Liver (tissue), 8 donors: ENCODE measurements at regions not wholly inside any gene's neighbourhood (a gene's known extent, or its start where the extent isn't known, plus 50 kb on each side); places are given as distances from the start of the nearest gene placed in this dataset.

Experiments
- DNase-seq: peaks from one replicate; pipeline ENCODE4 v3.0.0-alpha.2; 2017; ENCODE audit warnings: low spot score
- H3K27ac ChIP-seq, 2 donors: one replicate each; pipeline ENCODE4 v1.7.0; 2013; ENCODE audit warnings: inconsistent platforms in 2 of 2, low read length in 2 of 2, control low read depth in 1 of 2, low read depth in 1 of 2, mild to moderate bottlenecking in 1 of 2
- H3K27me3 ChIP-seq, 4 donors: one replicate each; pipeline versions ENCODE4 v1.6.1 to v1.7.0; 2013; ENCODE audit warnings: low read length in 3 of 4, inconsistent platforms in 1 of 4, mild to moderate bottlenecking in 1 of 4, moderate library complexity in 1 of 4; ENCODE audit not compliant: control insufficient read depth in 4 of 4, insufficient read depth in 4 of 4
- H3K36me3 ChIP-seq, 4 donors: one replicate each; pipeline versions ENCODE4 v1.6.1 to v1.7.0; 2013; ENCODE audit warnings: low read length in 3 of 4, mild to moderate bottlenecking in 3 of 4, low read depth in 1 of 4, moderate library complexity in 1 of 4; ENCODE audit not compliant: control insufficient read depth in 4 of 4, insufficient read depth in 3 of 4
- H3K4me1 ChIP-seq, 4 donors: one replicate each; pipeline versions ENCODE4 v1.6.1 to v1.7.0; 2013; ENCODE audit warnings: low read length in 3 of 4, mild to moderate bottlenecking in 3 of 4, moderate library complexity in 1 of 4; ENCODE audit not compliant: control insufficient read depth in 4 of 4, insufficient read depth in 4 of 4
- H3K4me3 ChIP-seq, 3 donors: one replicate each; pipeline versions ENCODE4 v1.6.1 to v1.7.0; 2013; ENCODE audit warnings: low read length in 3 of 3, control low read depth in 1 of 3, low read depth in 1 of 3, mild to moderate bottlenecking in 1 of 3
- H3K9ac ChIP-seq, 2 donors: one replicate each; pipeline ENCODE4 v1.7.0; 2013; ENCODE audit warnings: low read length in 2 of 2, mild to moderate bottlenecking in 2 of 2, moderate library complexity in 2 of 2, control low read depth in 1 of 2, low read depth in 1 of 2
- H3K9me3 ChIP-seq, 4 donors: one replicate each; pipeline versions ENCODE4 v1.6.1 to v1.7.0; 2013; ENCODE audit warnings: low read length in 3 of 4; ENCODE audit not compliant: control insufficient read depth in 4 of 4
- EGR1 ChIP-seq, 2 donors: IDR thresholded peaks; 2 replicates each; pipeline ENCODE4 v1.6.1; 2016 to 2018; ENCODE audit warnings: antibody characterized with exemption in 2 of 2, low read depth in 2 of 2
- FOXA1 ChIP-seq: IDR thresholded peaks from 2 replicates; pipeline ENCODE4 v1.6.1; 2016; ENCODE audit warnings: antibody characterized with exemption
- FOXA2 ChIP-seq: IDR thresholded peaks from 2 replicates; pipeline ENCODE4 v1.6.1; 2016; ENCODE audit warnings: antibody characterized with exemption
- GABPA ChIP-seq, 2 donors: IDR thresholded peaks in 1 of 2; conservative IDR thresholded peaks in 1 of 2; 2 replicates each; pipeline ENCODE4 v1.6.1; 2016; ENCODE audit warnings: antibody characterized with exemption in 2 of 2, mild to moderate bottlenecking in 1 of 2, moderate library complexity in 1 of 2
- HNF4A ChIP-seq, 2 donors: conservative IDR thresholded peaks; 2 replicates each; pipeline ENCODE4 v1.6.1; 2016; ENCODE audit warnings: antibody characterized with exemption in 2 of 2, mild to moderate bottlenecking in 2 of 2
- HNF4G ChIP-seq: IDR thresholded peaks from 2 replicates; pipeline ENCODE4 v1.6.1; 2016; ENCODE audit warnings: antibody characterized with exemption
- JUND ChIP-seq, 2 donors: IDR thresholded peaks; 2 replicates each; pipeline ENCODE4 v1.6.1; 2016; ENCODE audit warnings: antibody characterized with exemption in 2 of 2
- NR2F2 ChIP-seq: IDR thresholded peaks from 2 replicates; pipeline ENCODE4 v1.6.1; 2016; ENCODE audit warnings: antibody characterized with exemption
- RAD21 ChIP-seq, 2 donors: IDR thresholded peaks; 2 replicates each; pipeline ENCODE4 v1.6.1; 2016; ENCODE audit warnings: antibody characterized with exemption in 2 of 2, mild to moderate bottlenecking in 2 of 2
- RXRA ChIP-seq, 2 donors: IDR thresholded peaks; 2 replicates each; pipeline ENCODE4 v1.6.1; 2017 to 2018; ENCODE audit warnings: antibody characterized with exemption in 2 of 2, mild to moderate bottlenecking in 1 of 2
- SP1 ChIP-seq: IDR thresholded peaks from 2 replicates; pipeline ENCODE4 v1.6.1; 2018; ENCODE audit warnings: antibody characterized with exemption, mild to moderate bottlenecking
- TAF1 ChIP-seq: conservative IDR thresholded peaks from 2 replicates; pipeline ENCODE4 v1.6.1; 2016; ENCODE audit warnings: antibody characterized with exemption, mild to moderate bottlenecking
- YY1 ChIP-seq: IDR thresholded peaks from 2 replicates; pipeline ENCODE4 v1.6.1; 2016; ENCODE audit warnings: antibody characterized with exemption, mild to moderate bottlenecking
- WGBS: extraction: QIAGEN DNeasy Blood & Tissue Kit; methylation state at CpG from one replicate; pipeline ENCODE4 v1.1.7; 2013; 5-methylcytosine and 5-hydroxymethylcytosine counted together
- TF ChIP-seq, protein P1 (sequence below): fragments of 150-350 bp; IDR thresholded peaks from 2 replicates; pipeline ENCODE4 v1.5.1; 2017; ENCODE audit warnings: improper control_type of control experiment, low read depth, low read length; ENCODE audit not compliant: missing input control
- TF ChIP-seq, protein P2 (sequence below): IDR thresholded peaks from 2 replicates; pipeline ENCODE4 v1.6.1; 2016; ENCODE audit warnings: antibody characterized with exemption
- TF ChIP-seq, protein P3 (sequence below): IDR thresholded peaks from 2 replicates; pipeline ENCODE4 v1.6.1; 2016; ENCODE audit warnings: antibody characterized with exemption
- TF ChIP-seq, protein P4 (sequence below): IDR thresholded peaks from 2 replicates; pipeline ENCODE4 v1.6.1; 2016; ENCODE audit warnings: antibody characterized with exemption, mild to moderate bottlenecking
- donor health status: healthy.
- donor health status: healthy.
- donor health status: healthy.
- donor health status: healthy.
- donor health status: healthy.

DNA sequence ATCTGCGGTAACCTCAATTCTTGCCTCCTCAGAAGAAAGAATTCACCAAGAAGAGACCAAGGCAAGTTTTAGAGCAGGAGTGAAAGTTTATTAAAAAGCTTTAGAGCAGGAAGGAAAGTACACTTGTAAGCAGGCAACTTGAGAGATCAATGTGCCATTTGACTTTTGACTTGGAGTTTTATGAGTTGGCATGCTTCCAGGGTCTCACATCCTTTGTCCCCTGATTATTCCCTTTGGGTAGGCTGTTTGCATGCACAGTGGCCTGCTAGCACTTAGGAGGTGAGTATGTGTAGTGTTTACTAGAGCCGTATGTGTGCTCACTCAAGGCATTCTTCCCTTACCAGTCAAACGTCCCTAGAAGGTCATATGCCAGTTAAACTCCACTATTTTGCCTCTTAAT is 111.0 kb upstream of the RAI14 start:
- WGBS, result 82% methylated on average over 3 of the region's 3 CpGs
- Histone ChIP-seq H3K4me1 (no peaks in the 10 kb centered on the region), H3K27ac (no peak overlapping the region), H3K9me3 (peaks cover 6 to 15% (median 10%) of the 10 kb centered on the region in 4 donors), H3K36me3 (no peaks in the 10 kb centered on the region), H3K27me3 (no peaks in the 10 kb centered on the region), H3K9ac (no peak overlapping the region), H3K4me3 (no peak overlapping the region)
- DNase-seq, result no peak
- TF ChIP-seq, protein P1, sequence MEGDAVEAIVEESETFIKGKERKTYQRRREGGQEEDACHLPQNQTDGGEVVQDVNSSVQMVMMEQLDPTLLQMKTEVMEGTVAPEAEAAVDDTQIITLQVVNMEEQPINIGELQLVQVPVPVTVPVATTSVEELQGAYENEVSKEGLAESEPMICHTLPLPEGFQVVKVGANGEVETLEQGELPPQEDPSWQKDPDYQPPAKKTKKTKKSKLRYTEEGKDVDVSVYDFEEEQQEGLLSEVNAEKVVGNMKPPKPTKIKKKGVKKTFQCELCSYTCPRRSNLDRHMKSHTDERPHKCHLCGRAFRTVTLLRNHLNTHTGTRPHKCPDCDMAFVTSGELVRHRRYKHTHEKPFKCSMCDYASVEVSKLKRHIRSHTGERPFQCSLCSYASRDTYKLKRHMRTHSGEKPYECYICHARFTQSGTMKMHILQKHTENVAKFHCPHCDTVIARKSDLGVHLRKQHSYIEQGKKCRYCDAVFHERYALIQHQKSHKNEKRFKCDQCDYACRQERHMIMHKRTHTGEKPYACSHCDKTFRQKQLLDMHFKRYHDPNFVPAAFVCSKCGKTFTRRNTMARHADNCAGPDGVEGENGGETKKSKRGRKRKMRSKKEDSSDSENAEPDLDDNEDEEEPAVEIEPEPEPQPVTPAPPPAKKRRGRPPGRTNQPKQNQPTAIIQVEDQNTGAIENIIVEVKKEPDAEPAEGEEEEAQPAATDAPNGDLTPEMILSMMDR, result no peak
- TF ChIP-seq HNF4A (conservative IDR thresholded peaks at IDR 0.05), result no peak
- TF ChIP-seq RAD21 (IDR thresholded peaks at IDR 0.05), result no peak

- H3K9me3 ChIP-seq, result peaks cover 6 to 15% (median 10%) of the 10 kb centered on the region in 4 donors
- H3K27ac ChIP-seq, result no peak overlapping the region
- no peaks in the 10 kb centered on the region for H3K36me3 ChIP-seq
- TF ChIP-seq FOXA1 (no peak), FOXA2 (no peak), JUND (IDR thresholded peaks at IDR 0.05) (no peak), EGR1 (IDR thresholded peaks at IDR 0.05; ENCODE audit: low read depth in 2 of 2) (no peak), TAF1 (no peak), HNF4A (conservative IDR thresholded peaks at IDR 0.05) (no peak), NR2F2 (no peak), RAD21 (IDR thresholded peaks at IDR 0.05) (no peak), YY1 (no peak), RXRA (IDR thresholded peaks at IDR 0.05) (no peak), HNF4G (no peak), GABPA (IDR thresholded peaks at IDR 0.05 in 1 of 2, conservative IDR thresholded peaks at IDR 0.05 in 1 of 2) (no peak), SP1 (no peak)
- TF ChIP-seq, protein P2, sequence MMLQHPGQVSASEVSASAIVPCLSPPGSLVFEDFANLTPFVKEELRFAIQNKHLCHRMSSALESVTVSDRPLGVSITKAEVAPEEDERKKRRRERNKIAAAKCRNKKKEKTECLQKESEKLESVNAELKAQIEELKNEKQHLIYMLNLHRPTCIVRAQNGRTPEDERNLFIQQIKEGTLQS, result no peak
- TF ChIP-seq, protein P3, sequence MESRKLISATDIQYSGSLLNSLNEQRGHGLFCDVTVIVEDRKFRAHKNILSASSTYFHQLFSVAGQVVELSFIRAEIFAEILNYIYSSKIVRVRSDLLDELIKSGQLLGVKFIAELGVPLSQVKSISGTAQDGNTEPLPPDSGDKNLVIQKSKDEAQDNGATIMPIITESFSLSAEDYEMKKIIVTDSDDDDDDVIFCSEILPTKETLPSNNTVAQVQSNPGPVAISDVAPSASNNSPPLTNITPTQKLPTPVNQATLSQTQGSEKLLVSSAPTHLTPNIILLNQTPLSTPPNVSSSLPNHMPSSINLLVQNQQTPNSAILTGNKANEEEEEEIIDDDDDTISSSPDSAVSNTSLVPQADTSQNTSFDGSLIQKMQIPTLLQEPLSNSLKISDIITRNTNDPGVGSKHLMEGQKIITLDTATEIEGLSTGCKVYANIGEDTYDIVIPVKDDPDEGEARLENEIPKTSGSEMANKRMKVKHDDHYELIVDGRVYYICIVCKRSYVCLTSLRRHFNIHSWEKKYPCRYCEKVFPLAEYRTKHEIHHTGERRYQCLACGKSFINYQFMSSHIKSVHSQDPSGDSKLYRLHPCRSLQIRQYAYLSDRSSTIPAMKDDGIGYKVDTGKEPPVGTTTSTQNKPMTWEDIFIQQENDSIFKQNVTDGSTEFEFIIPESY, result no peak
- TF ChIP-seq, protein P1, result no peak
- TF ChIP-seq, protein P4, sequence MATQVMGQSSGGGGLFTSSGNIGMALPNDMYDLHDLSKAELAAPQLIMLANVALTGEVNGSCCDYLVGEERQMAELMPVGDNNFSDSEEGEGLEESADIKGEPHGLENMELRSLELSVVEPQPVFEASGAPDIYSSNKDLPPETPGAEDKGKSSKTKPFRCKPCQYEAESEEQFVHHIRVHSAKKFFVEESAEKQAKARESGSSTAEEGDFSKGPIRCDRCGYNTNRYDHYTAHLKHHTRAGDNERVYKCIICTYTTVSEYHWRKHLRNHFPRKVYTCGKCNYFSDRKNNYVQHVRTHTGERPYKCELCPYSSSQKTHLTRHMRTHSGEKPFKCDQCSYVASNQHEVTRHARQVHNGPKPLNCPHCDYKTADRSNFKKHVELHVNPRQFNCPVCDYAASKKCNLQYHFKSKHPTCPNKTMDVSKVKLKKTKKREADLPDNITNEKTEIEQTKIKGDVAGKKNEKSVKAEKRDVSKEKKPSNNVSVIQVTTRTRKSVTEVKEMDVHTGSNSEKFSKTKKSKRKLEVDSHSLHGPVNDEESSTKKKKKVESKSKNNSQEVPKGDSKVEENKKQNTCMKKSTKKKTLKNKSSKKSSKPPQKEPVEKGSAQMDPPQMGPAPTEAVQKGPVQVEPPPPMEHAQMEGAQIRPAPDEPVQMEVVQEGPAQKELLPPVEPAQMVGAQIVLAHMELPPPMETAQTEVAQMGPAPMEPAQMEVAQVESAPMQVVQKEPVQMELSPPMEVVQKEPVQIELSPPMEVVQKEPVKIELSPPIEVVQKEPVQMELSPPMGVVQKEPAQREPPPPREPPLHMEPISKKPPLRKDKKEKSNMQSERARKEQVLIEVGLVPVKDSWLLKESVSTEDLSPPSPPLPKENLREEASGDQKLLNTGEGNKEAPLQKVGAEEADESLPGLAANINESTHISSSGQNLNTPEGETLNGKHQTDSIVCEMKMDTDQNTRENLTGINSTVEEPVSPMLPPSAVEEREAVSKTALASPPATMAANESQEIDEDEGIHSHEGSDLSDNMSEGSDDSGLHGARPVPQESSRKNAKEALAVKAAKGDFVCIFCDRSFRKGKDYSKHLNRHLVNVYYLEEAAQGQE, result no peak
- H3K4me1 ChIP-seq, result no peaks in the 10 kb centered on the region
- H3K27me3 ChIP-seq, result no peaks in the 10 kb centered on the region
- 83% methylated on average over 2 of the region's 2 CpGs for WGBS
- no peak for DNase-seq
- no peak overlapping the region for H3K4me3 ChIP-seq
- no peak overlapping the region for H3K9ac ChIP-seq
Observed at GRCh38 chr5:34545626-34546025, 110.5 kb upstream of the RAI14 start.
